Epithelial cell of esophagus (primary cell): ENCODE measurements at regions not wholly inside any gene's neighbourhood (a gene's known extent, or its start where the extent isn't known, plus 50 kb on each side); places are given as distances from the start of the nearest gene placed in this dataset.

Source experiments
- DNase-seq: peaks from one replicate; pipeline ENCODE4 v3.0.0; 2010; ENCODE audit warnings: low read depth
- H3K4me3 ChIP-seq: 2 replicates; pipeline ENCODE4 v1.5.1; 2011; ENCODE audit warnings: mild to moderate bottlenecking, low read length, control low read depth
- CTCF ChIP-seq: IDR thresholded peaks from 2 replicates; pipeline ENCODE4 v1.5.1; 2011; ENCODE audit warnings: low read depth, mild to moderate bottlenecking, low read length, control low read depth, inconsistent platforms; ENCODE audit not compliant: insufficient read depth; ENCODE audit errors: missing control alignments

GRCh38 chr6:119541132-119541905 lies 191.8 kb upstream of the MAN1A1 start:
- H3K4me3 ChIP-seq, result no peak overlapping the region
- TF ChIP-seq CTCF, result no peak
- DNase-seq, result peak; percentile 93

DNA sequence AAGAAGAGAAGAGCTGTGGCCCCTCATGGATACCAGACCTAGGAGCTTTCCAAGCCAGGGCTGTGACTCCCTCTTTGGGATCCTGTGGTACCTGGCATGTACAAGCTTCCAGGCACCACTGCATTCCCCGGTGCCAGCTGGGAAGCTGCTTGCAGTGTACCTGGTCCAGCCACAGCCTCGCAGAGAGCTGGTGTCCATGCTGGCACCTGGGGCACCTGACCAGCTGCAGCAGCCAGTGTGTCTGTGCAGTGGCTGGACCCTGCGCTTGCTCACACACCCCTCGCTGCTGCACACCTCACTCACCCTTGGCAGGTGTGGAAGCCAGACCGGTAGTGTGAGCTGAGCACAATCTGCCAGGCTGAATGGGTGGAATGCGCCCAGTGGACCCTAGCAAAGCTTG lies 190.9 kb upstream of the MAN1A1 start:
- DNase-seq, result no peak
- H3K4me3 ChIP-seq, result no peak overlapping the region
- no peak for TF ChIP-seq CTCF

DNA sequence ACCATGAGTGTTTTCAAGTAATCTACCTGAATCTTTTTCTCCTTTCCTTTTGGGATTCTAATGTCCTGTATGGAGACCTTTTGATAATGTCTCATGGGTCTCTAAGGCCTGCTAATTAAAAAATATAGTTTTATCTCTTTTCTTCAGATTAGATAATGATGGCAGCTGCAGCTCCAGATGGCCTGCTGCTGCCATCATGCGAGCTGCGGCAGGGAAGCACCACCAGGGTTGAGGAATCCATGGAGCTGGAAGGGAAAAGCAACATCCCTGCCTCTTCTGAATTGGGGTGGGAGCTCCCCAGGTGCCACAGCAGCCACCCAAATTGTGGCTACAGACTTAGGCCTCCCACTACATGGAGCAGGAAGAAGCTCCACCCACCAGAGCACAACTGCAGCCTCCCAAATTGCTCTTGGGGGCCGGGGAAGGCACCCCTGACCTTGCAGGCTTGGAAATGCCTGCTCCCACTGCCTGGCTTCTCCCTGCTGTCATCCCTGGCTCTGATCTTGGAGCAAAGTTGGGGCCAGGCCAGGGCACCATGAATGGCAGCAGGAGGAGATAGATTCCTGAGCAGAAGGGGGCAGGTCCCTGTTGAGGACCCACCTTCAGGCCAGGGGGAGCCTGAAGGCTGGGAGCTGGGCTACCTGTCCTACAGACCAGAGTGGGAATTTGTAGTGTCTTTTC lies 189.6 kb upstream of the MAN1A1 start:
- no peak for TF ChIP-seq CTCF
- H3K4me3 ChIP-seq, result no peak overlapping the region
- DNase-seq, result no peak

DNA sequence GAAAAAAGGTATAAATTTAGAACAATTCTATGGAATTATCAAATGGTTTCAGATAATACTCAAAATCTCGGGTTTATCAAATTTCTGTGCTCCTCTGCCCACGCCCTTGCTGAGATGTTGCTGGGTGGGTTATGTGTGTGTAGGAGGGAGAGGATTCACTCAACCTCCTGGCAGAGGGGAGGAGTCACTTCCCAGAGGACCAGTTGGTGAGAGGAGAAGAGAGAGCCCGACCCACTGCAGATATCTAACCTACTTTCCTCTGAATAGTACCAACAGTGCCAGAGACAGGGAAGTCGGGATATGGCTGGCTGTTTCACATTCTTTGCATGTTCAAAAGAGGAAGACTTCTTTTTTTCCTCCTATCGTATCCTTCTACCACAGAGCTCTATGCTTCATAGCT lies 187.1 kb upstream of the MAN1A1 start:
- H3K4me3 ChIP-seq, result no peak overlapping the region
- no peak for TF ChIP-seq CTCF
- DNase-seq, result no peak

DNA sequence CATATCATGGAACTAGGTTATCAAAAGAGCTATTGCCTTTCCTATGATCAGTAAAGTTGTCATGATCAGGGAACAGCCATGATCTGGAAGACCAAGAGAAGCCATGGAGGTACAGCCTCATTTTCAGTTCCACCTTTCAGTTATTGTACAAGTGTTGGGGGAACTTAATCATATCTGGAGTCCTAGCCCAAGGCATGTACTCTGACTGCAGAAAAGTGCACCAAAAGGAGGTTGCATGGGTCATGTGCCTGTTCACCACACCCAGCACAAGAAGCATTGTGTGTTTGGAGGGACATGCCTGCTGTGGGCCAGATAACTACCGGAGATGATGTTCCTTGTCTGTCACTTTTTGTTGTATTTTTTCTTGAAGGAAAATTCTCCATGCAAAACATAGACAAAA lies 185.8 kb upstream of the MAN1A1 start:
- TF ChIP-seq CTCF, result no peak
- no peak overlapping the region for H3K4me3 ChIP-seq
- DNase-seq, result no peak

- TF ChIP-seq CTCF, result no peak
- DNase-seq, result peak; percentile 89
Observed at GRCh38 chr6:119533603-119534279, 184.2 kb upstream of the MAN1A1 start.

More at GRCh38 chr6:119533603-119534279, 184.2 kb upstream of the MAN1A1 start:
- H3K4me3 ChIP-seq, result no peak overlapping the region
